Parathyroid adenoma (tissue), 2 donors: ENCODE measurements at regions not wholly inside any gene's neighbourhood (a gene's known extent, or its start where the extent isn't known, plus 50 kb on each side); places are given as distances from the start of the nearest gene placed in this dataset.

Source experiments
- H2AFZ ChIP-seq: fragments of 300-600 bp; sonication (generic); one replicate; pipeline ENCODE4 v1.7.0; 2017; ENCODE audit warnings: antibody characterized with exemption, mild to moderate bottlenecking
- H3K27ac ChIP-seq: fragments of 300-600 bp; sonication (generic); one replicate; pipeline ENCODE4 v1.7.0; 2017
- H3K27me3 ChIP-seq: fragments of 300-600 bp; sonication (generic); one replicate; pipeline ENCODE4 v1.7.0; 2017; ENCODE audit warnings: low read length; ENCODE audit not compliant: control insufficient read depth, insufficient read depth
- H3K36me3 ChIP-seq: fragments of 300-600 bp; sonication (generic); one replicate; pipeline ENCODE4 v1.7.0; 2017; ENCODE audit warnings: low read length; ENCODE audit not compliant: control insufficient read depth, insufficient read depth
- H3K4me1 ChIP-seq: fragments of 300-600 bp; sonication (generic); one replicate; pipeline ENCODE4 v1.7.0; 2017; ENCODE audit warnings: control low read depth
- H3K4me2 ChIP-seq: fragments of 300-600 bp; sonication (generic); one replicate; pipeline ENCODE4 v1.7.0; 2017; ENCODE audit warnings: low read length
- H3K4me3 ChIP-seq: fragments of 300-600 bp; sonication (generic); one replicate; pipeline ENCODE4 v1.7.0; 2017; ENCODE audit warnings: low read depth, low read length
- H3K79me2 ChIP-seq: fragments of 300-600 bp; sonication (generic); one replicate; pipeline ENCODE4 v1.7.0; 2017; ENCODE audit warnings: control low read depth
- H3K9ac ChIP-seq: fragments of 300-600 bp; sonication (generic); one replicate; pipeline ENCODE4 v1.7.0; 2017; ENCODE audit warnings: mild to moderate bottlenecking
- H3K9me3 ChIP-seq: fragments of 300-600 bp; sonication (generic); one replicate; pipeline ENCODE4 v1.7.0; 2017; ENCODE audit warnings: low read length; ENCODE audit not compliant: control insufficient read depth
- TF ChIP-seq, protein P1 (sequence below): fragments of 300-600 bp; sonication (generic); IDR thresholded peaks from one replicate; pipeline ENCODE4 v1.7.0; 2017; ENCODE audit warnings: antibody characterized with exemption, mild to moderate bottlenecking
- donor health status: primary hyperparathyroidism.

DNA sequence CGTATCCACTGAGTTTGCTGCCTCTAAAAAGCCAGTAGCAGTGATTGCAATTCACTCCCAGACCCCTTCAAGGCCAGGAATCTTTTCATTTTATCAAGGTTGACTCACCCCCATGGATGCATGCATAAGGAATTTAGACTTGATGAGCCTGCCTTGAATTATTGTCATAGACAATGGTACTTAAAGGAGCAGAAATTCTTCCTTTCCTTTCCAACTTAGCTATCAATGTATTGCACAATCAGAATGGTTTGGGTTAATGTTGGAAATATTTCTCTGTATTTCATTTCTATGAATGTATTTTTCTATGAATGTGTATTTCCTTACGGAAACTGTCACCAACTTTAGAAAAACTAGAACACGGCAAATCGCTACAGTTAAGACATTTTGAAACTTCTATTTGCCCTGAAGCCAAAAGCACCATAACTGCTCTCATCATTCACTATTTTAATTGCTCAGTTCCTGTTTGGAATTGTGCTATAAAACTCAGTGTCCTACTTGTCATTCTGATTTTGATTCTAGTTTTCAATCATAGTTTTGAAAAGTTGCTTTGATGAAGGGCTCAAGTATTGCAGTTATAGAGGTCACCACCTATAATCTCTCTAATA is 355.7 kb upstream of the AKR1E2 start:
- H3K27ac ChIP-seq = no peak overlapping the region
- H3K9ac ChIP-seq = no peak overlapping the region
- no peak overlapping the region for H3K4me2 ChIP-seq
- no peaks in the 10 kb centered on the region for H3K79me2 ChIP-seq
- H3K4me3 ChIP-seq = no peak overlapping the region
- no peaks in the 10 kb centered on the region for H3K36me3 ChIP-seq
- TF ChIP-seq, protein P1, sequence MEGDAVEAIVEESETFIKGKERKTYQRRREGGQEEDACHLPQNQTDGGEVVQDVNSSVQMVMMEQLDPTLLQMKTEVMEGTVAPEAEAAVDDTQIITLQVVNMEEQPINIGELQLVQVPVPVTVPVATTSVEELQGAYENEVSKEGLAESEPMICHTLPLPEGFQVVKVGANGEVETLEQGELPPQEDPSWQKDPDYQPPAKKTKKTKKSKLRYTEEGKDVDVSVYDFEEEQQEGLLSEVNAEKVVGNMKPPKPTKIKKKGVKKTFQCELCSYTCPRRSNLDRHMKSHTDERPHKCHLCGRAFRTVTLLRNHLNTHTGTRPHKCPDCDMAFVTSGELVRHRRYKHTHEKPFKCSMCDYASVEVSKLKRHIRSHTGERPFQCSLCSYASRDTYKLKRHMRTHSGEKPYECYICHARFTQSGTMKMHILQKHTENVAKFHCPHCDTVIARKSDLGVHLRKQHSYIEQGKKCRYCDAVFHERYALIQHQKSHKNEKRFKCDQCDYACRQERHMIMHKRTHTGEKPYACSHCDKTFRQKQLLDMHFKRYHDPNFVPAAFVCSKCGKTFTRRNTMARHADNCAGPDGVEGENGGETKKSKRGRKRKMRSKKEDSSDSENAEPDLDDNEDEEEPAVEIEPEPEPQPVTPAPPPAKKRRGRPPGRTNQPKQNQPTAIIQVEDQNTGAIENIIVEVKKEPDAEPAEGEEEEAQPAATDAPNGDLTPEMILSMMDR = no peak
- H3K27me3 ChIP-seq = no peaks in the 10 kb centered on the region
- no peak overlapping the region for H2AFZ ChIP-seq
- no peaks in the 10 kb centered on the region for H3K9me3 ChIP-seq
- no peaks in the 10 kb centered on the region for H3K4me1 ChIP-seq

DNA sequence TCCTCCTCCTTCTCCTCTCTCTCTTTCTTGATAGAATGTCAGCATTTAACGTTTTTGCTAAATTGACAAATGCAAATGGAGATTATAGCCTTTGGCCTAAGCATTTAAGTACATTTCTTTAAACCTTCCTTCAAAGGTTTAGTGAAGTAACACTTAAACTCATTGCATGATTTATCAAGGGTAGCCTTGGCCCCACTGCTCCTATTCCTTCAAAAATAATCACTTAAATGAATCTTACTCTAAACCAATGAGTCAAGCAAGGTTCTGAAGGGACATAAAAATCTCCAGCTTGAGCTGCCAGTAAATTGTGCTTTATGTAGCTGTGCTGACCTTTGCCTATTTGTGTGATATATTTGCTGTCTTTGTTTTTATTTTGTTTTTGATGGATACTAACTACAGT is 358.5 kb upstream of the AKR1E2 start:
- TF ChIP-seq, protein P1 = no peak
- Histone ChIP-seq H2AFZ (no peak overlapping the region), H3K27ac (no peak overlapping the region), H3K27me3 (no peaks in the 10 kb centered on the region), H3K36me3 (no peaks in the 10 kb centered on the region), H3K4me2 (no peak overlapping the region), H3K79me2 (no peaks in the 10 kb centered on the region), H3K4me1 (no peaks in the 10 kb centered on the region), H3K9ac (no peak overlapping the region), H3K9me3 (no peaks in the 10 kb centered on the region), H3K4me3 (no peak overlapping the region)

DNA sequence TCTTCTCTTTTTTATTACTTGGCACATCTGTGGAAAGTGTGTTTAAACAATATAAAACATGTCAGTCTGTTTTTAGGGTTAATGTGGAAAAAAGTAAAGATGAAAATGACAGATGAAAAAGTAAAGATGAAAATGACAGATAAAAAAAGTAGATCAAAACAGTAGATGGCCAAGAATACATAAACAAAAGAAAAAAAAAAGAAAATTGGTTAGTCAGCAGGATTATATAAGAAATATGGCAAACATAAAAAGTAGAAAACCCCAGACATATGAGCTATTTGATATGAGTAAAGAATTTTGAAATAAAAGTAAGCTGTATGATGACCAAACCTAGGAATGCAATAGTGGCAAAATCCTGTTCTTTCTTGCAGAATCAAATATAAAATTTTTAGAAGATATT is 365.7 kb upstream of the AKR1E2 start:
- Histone ChIP-seq H3K4me1 (no peaks in the 10 kb centered on the region), H3K36me3 (no peaks in the 10 kb centered on the region), H3K4me3 (no peak overlapping the region), H3K9me3 (no peaks in the 10 kb centered on the region), H3K27ac (no peak overlapping the region), H3K4me2 (no peak overlapping the region), H3K79me2 (no peaks in the 10 kb centered on the region), H3K9ac (no peak overlapping the region), H3K27me3 (no peaks in the 10 kb centered on the region), H2AFZ (no peak overlapping the region)
- TF ChIP-seq, protein P1 = no peak

DNA sequence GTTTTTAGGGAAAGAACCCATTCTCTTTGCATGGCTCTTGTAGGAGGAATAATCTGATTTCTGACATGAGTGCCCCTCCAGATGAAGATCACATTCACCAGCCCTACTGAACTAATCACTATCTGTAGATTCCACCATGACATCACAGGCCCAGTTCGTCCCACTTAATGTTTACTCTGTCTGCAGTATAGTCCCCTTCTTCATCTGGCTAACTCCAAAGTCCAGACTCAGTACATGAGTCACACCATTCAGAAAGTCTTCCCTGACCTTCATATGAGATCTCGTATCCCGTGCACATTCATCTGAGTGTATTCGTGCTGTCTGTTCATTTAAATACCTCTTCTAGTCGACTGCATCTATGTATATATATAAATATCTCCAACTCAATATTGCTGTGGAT is 366.5 kb upstream of the AKR1E2 start:
- H3K4me2 ChIP-seq = no peak overlapping the region
- no peak overlapping the region for H2AFZ ChIP-seq
- no peak overlapping the region for H3K4me3 ChIP-seq
- TF ChIP-seq, protein P1 = no peak
- no peaks in the 10 kb centered on the region for H3K9me3 ChIP-seq
- no peaks in the 10 kb centered on the region for H3K79me2 ChIP-seq
- H3K9ac ChIP-seq = no peak overlapping the region
- H3K36me3 ChIP-seq = no peaks in the 10 kb centered on the region
- no peaks in the 10 kb centered on the region for H3K27me3 ChIP-seq
- H3K27ac ChIP-seq = no peak overlapping the region
- H3K4me1 ChIP-seq = no peaks in the 10 kb centered on the region

DNA sequence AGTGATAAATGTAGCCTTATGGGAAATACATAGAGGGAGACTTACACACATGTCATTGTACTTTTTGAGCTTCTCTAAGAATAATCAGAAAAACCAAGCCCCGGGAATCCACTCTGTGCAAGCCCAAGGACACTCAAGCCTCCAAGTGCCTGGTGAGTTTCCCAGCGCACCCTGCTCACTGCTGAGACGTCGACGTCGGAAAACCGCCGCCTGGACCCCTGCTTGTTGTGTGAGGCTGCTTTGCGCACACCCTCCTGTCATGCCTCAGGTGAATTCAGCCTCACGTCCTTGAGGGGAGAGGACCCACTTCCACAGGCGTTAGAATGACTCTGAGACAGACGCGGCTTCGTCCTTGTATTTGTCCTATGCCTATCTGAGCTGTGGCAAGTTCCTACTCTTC is 368.4 kb upstream of the AKR1E2 start:
- Histone ChIP-seq H3K4me1 (no peaks in the 10 kb centered on the region), H3K4me3 (no peak overlapping the region), H2AFZ (no peak overlapping the region), H3K9me3 (no peaks in the 10 kb centered on the region), H3K4me2 (no peak overlapping the region), H3K36me3 (no peaks in the 10 kb centered on the region), H3K9ac (no peak overlapping the region), H3K79me2 (no peaks in the 10 kb centered on the region), H3K27ac (no peak overlapping the region), H3K27me3 (no peaks in the 10 kb centered on the region)
- TF ChIP-seq, protein P1 = no peak
